GM12878 (cell line): ENCODE measurements at regions not wholly inside any gene's neighbourhood (a gene's known extent, or its start where the extent isn't known, plus 50 kb on each side); places are given as distances from the start of the nearest gene placed in this dataset.

Experiments used
- ATAC-seq: fragments of 200-7000 bp; cut with Tn5 transposase; 3 replicates; pipeline ENCODE4 v1.9.1; 2020; ENCODE audit warnings: mild to moderate bottlenecking, moderate library complexity
- BruUV-seq: library from RNA; stranded (reverse); fragments of 400-500 nt; replicated peaks from 2 replicates; lab custom pipeline; 2021; lab: Mats Ljungman, UMichigan
- CTCF ChIA-PET: fragments of 300-600 bp; sonication (Branson Sonifier 250); formaldehyde crosslinking; extraction: SDS; loops from one replicate; lab custom pipeline; 2021; ENCODE audit warnings: inconsistent platforms; lab: Yijun Ruan, JAX
- POLR2A ChIA-PET: fragments of 350-600 bp; formaldehyde crosslinking; extraction: SDS; loops from one replicate; lab custom pipeline; 2021; ENCODE audit warnings: inconsistent platforms; lab: Charles Lee
- RAD21 ChIA-PET: fragments of 300-600 bp; sonication (Branson Sonifier 250); formaldehyde crosslinking; loops from one replicate; lab custom pipeline; 2023; ENCODE audit warnings: antibody characterized with exemption; ENCODE audit not compliant: unreplicated experiment; lab: Charles Lee
- SMC1A ChIA-PET: fragments of 300-600 bp; sonication (Branson Sonifier 250); formaldehyde crosslinking; loops from one replicate; lab custom pipeline; 2023; ENCODE audit not compliant: unreplicated experiment, uncharacterized antibody; lab: Charles Lee
- DNase-seq: peaks from one replicate; pipeline ENCODE4 v3.0.0-alpha.2; 2011; ENCODE audit warnings: low read depth, low spot score
- FAIRE-seq: peaks from 3 replicates; lab custom pipeline; 2011; peaks lifted over from hg19 to GRCh38; lab: Jason Lieb, UNC
- H2AFZ ChIP-seq: 2 replicates; pipeline ENCODE4 v1.6.0; 2011; ENCODE audit warnings: low read depth, low read length, control low read depth; ENCODE audit not compliant: control insufficient read depth
- H3K27ac ChIP-seq: 2 replicates; pipeline ENCODE4 v1.5.1; 2011; ENCODE audit warnings: control low read depth; ENCODE audit not compliant: control insufficient read depth, insufficient read depth
- H3K27me3 ChIP-seq, 2 experiments: replicated peaks in 1 of 2; 2 replicates each; pipeline versions ENCODE4 v1.6.0 to v1.6.1; 2011; ENCODE audit warnings: low read length in 1 of 2; ENCODE audit not compliant: control insufficient read depth in 2 of 2, insufficient read depth in 2 of 2
- H3K36me3 ChIP-seq, 2 experiments: 2 replicates each; pipeline ENCODE4 v1.5.1; 2011; ENCODE audit warnings: low read length in 1 of 2; ENCODE audit not compliant: control insufficient read depth in 2 of 2, insufficient read depth in 2 of 2
- H3K4me1 ChIP-seq: 2 replicates; pipeline ENCODE4 v1.6.1; 2011; ENCODE audit warnings: mild to moderate bottlenecking, low read length, moderate library complexity, mixed read lengths; ENCODE audit not compliant: control insufficient read depth, insufficient read depth
- H3K4me2 ChIP-seq: 2 replicates; pipeline ENCODE4 v1.6.0; 2011; ENCODE audit warnings: control low read depth; ENCODE audit not compliant: control insufficient read depth, insufficient read depth
- H3K4me3 ChIP-seq: fragments of 200-600 bp; sonication (generic); 2 replicates; pipeline ENCODE4 v1.5.1; 2016
- H3K79me2 ChIP-seq: 2 replicates; pipeline ENCODE4 v1.6.0; 2011; ENCODE audit warnings: low read length; ENCODE audit not compliant: control insufficient read depth, insufficient read depth
- H3K9ac ChIP-seq: 2 replicates; pipeline ENCODE4 v1.8.0; 2011; ENCODE audit warnings: low read length, control low read depth, mixed read lengths; ENCODE audit not compliant: control insufficient read depth, insufficient read depth
- H3K9me3 ChIP-seq: replicated peaks from 3 replicates; pipeline ENCODE4 v1.5.1; 2011; ENCODE audit warnings: mild to moderate bottlenecking, low read length; ENCODE audit not compliant: control insufficient read depth, insufficient read depth
- H4K20me1 ChIP-seq: 2 replicates; pipeline ENCODE4 v1.6.0; 2011; ENCODE audit not compliant: control insufficient read depth, insufficient read depth
- FOXM1 ChIP-seq: IDR thresholded peaks from 2 replicates; pipeline ENCODE4 v1.6.1; 2012; ENCODE audit warnings: low read depth, mild to moderate bottlenecking, inconsistent platforms, low read length, moderate library complexity
- IRF4 ChIP-seq: IDR thresholded peaks from 2 replicates; pipeline ENCODE4 v1.6.1; 2011; ENCODE audit warnings: low read depth, low read length
- NR2C1 ChIP-seq: fragments of 450-650 bp; IDR thresholded peaks from 2 replicates; pipeline ENCODE4 v1.6.1; 2017; ENCODE audit warnings: antibody characterized with exemption, mild to moderate bottlenecking, moderate library complexity
- NR2C2 ChIP-seq: IDR thresholded peaks from 2 replicates; pipeline ENCODE4 v1.6.1; 2011; ENCODE audit warnings: borderline replicate concordance, low read depth; ENCODE audit not compliant: control insufficient read depth, insufficient read length
- RAD51 ChIP-seq: fragments of 450-650 bp; IDR thresholded peaks from 2 replicates; pipeline ENCODE4 v1.6.1; 2016; ENCODE audit warnings: moderate library complexity, mild to moderate bottlenecking, inconsistent platforms
- RCOR1 ChIP-seq: conservative IDR thresholded peaks from 2 replicates; pipeline ENCODE4 v1.6.1; 2012; ENCODE audit warnings: low read depth, low read length, improper control_type of control experiment
- RUNX3 ChIP-seq: IDR thresholded peaks from 2 replicates; pipeline ENCODE4 v1.6.1; 2012; ENCODE audit warnings: low read length, inconsistent platforms
- SMAD1 ChIP-seq: fragments of 450-650 bp; IDR thresholded peaks from 2 replicates; pipeline ENCODE4 v1.6.1; 2018; ENCODE audit warnings: mild to moderate bottlenecking, low read depth; ENCODE audit not compliant: partially characterized antibody
- STAT1 ChIP-seq: fragments of 450-650 bp; conservative IDR thresholded peaks from 2 replicates; pipeline ENCODE4 v1.6.1; 2014; ENCODE audit warnings: antibody characterized with exemption, mild to moderate bottlenecking
- TCF3 ChIP-seq: IDR thresholded peaks from 2 replicates; pipeline ENCODE4 v1.6.1; 2012; ENCODE audit warnings: low read depth, mild to moderate bottlenecking, low read length, borderline replicate concordance; ENCODE audit not compliant: insufficient read depth
- WGBS: methylation state at CpG from one replicate; pipeline ENCODE4 v1.1.6; 2016; ENCODE audit warnings: low lambda C conversion rate; ENCODE audit not compliant: insufficient replicate concordance, insufficient coverage; ENCODE audit errors: missing lambda C conversion rate; 5-methylcytosine and 5-hydroxymethylcytosine counted together
- in situ Hi-C: fragments of 300-500 bp; cut with MboI; formaldehyde crosslinking; loops from 9 replicates; pipeline ENCODE4 v1.14.3; 2018; ENCODE audit warnings: mixed read lengths
- intact Hi-C: fragments of 100-400 bp; cut with micrococcal nuclease; formaldehyde crosslinking; loops from one replicate; pipeline ENCODE4 v1.14.2; 2022; ENCODE audit not compliant: unreplicated experiment
- TF ChIP-seq, protein P1 (sequence below): fragments of 450-650 bp; IDR thresholded peaks from 2 replicates; pipeline ENCODE4 v1.6.1; 2014; ENCODE audit warnings: mild to moderate bottlenecking
- TF ChIP-seq, protein P2 (sequence below): IDR thresholded peaks from 2 replicates; pipeline ENCODE4 v1.6.1; 2012; ENCODE audit warnings: low read depth, low read length, improper control_type of control experiment

DNA sequence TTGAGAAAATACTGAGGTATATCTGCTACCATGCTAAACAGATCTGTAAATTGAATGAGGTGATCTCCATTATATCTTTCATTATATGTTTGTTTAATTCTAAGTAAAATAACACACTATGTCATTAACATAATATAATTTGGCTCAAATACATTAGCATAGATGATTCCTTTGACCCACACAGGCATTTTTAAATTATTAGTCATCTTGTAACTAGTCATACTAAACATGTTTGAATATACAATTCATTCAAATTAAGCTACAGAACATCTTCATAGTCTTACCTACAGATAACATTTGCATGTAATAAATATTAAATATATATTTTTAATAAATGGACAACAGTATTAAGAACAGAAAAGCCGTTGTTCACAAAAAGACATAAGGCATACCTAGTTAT is 52.7 kb upstream of the KYNU start (continued):
- TF ChIP-seq NR2C2 = no peak
- no peak for TF ChIP-seq NR2C1
- no peak for TF ChIP-seq RCOR1
- TF ChIP-seq, all 136 proteins: peak for 0

DNA sequence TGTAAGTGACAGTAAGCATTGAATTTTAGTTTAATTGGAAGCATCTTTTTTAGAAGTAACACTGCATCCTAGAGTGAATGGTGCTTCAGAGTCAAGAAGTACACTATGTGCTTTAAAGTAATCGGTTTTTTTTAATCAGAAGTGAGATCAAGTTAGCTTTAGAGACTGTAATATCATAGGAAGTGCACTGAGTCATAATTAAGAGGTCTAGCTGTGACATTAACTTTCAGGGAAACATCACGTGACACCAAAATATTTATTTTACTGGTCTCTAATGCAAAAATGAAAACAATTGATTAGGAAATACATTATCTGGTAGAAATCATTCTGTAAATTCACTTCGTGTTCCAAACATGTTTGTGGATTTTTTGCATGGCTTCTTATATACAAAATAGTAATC is 55.3 kb upstream of the KYNU start:
- H3K9me3 ChIP-seq = no peaks in the 10 kb centered on the region
- in situ Hi-C loops = no loop called here
- no peak overlapping the region for H3K4me2 ChIP-seq
- RAD21 ChIA-PET = interaction anchor here (1.0 kb wide), 1 partner anchor 57 kb away, joined by 3 read pairs; no protein-coding TSS in a partner anchor
- H3K4me3 ChIP-seq = no peak overlapping the region
- H3K79me2 ChIP-seq = no peaks in the 10 kb centered on the region
- POLR2A ChIA-PET = no interaction called here
- intact Hi-C loops = no loop called here
- no peak overlapping the region for H2AFZ ChIP-seq
- CTCF ChIA-PET = no interaction called here
- TF ChIP-seq RAD51 (peak; percentile 29; the same call in 1 of the 2 replicates), FOXM1 (no peak)
- H3K36me3 ChIP-seq = no peaks in the 10 kb centered on the region
- no peak for ATAC-seq
- no peak for DNase-seq
- 79% methylated on average over 3 of the region's 3 CpGs for WGBS
- BruUV-seq = no TSS peak
- SMC1A ChIA-PET = interaction anchor here (1.2 to 1.8 kb wide), 2 partner anchors 17 to 18 kb away, joined by 3 read pairs; no protein-coding TSS in a partner anchor
- H3K27ac ChIP-seq = no peak overlapping the region
- no peaks in the 10 kb centered on the region; a peak in 1 of 4 replicates for H3K27me3 ChIP-seq
- no peak for FAIRE-seq
- H3K9ac ChIP-seq = no peak overlapping the region
- no peaks in the 10 kb centered on the region for H3K4me1 ChIP-seq
- H4K20me1 ChIP-seq = no peaks in the 10 kb centered on the region

DNA sequence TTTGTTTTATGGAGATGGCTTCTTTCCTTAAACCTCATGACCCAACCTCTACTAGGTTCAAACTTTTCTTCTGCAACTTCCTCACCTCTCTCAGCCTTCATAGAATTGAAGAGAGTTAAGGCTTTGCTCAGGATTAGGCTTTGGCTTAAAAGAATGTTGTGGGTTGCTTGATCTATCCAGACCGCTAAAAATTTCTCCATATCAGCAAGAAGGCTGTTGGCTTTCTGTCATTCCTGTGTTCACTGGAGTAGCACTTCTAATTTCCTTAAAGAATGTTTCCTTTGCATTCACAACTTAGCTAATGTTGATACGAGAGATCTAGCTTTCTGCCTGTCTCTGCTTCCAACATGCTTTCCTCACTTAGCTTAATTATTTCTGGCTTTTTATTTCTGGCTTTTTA is 58.1 kb upstream of the KYNU start:
- no peak overlapping the region for H3K27ac ChIP-seq
- SMC1A ChIA-PET = no interaction called here

More for the DNA sequence above, 58.1 kb upstream of the KYNU start:
- CTCF ChIA-PET = no interaction called here
- RAD21 ChIA-PET = no interaction called here
- ATAC-seq (no peak), FAIRE-seq (no peak), DNase-seq (no peak)
- Histone ChIP-seq H3K4me3 (no peak overlapping the region), H3K9ac (no peak overlapping the region), H3K36me3 (no peaks in the 10 kb centered on the region), H3K4me1 (no peaks in the 10 kb centered on the region), H3K27me3 (no peaks in the 10 kb centered on the region; a peak in 1 of 4 replicates), H4K20me1 (no peaks in the 10 kb centered on the region), H2AFZ (no peak overlapping the region), H3K9me3 (no peaks in the 10 kb centered on the region), H3K4me2 (no peak overlapping the region), H3K79me2 (no peaks in the 10 kb centered on the region)
- intact Hi-C loops (no loop called here), in situ Hi-C loops (no loop called here)
- BruUV-seq = no TSS peak
- no peak for TF ChIP-seq SMAD1
- no peak for TF ChIP-seq TCF3
- TF ChIP-seq STAT1 = no peak
- no peak for TF ChIP-seq IRF4
- TF ChIP-seq, protein P1, sequence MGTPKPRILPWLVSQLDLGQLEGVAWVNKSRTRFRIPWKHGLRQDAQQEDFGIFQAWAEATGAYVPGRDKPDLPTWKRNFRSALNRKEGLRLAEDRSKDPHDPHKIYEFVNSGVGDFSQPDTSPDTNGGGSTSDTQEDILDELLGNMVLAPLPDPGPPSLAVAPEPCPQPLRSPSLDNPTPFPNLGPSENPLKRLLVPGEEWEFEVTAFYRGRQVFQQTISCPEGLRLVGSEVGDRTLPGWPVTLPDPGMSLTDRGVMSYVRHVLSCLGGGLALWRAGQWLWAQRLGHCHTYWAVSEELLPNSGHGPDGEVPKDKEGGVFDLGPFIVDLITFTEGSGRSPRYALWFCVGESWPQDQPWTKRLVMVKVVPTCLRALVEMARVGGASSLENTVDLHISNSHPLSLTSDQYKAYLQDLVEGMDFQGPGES = no peak
- TF ChIP-seq, protein P2, sequence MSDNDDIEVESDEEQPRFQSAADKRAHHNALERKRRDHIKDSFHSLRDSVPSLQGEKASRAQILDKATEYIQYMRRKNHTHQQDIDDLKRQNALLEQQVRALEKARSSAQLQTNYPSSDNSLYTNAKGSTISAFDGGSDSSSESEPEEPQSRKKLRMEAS = no peak
- TF ChIP-seq RUNX3 = no peak
- POLR2A ChIA-PET = no interaction called here
- WGBS = 100% methylated on average over 2 of the region's 2 CpGs
